ENCODE measurements at regions not wholly inside any gene's neighbourhood (a gene's known extent, or its start where the extent isn't known, plus 50 kb on each side); places are given as distances from the start of the nearest gene placed in this dataset.

DNA sequence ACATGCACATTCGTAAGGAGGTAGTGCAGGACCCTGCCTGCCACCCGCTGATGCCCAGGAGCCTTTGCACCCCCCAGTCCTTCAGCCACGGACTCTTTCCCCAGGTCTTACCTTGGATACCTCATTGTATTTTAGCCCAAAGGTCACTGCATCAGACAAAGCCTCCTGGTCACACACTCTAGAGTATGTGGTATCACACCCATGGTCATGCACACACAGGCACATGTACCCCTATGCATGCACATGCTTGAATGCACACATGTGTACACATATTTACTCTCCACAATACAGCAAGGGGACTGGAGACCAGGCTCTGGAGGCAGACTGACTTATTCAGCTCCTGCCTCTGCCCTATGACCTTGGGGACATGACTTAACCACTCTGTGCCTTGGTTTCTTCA is 357.5 kb downstream of the C16orf95 start:
- no peak for DNase-seq (ENCODE audit: low spot score)

DNA sequence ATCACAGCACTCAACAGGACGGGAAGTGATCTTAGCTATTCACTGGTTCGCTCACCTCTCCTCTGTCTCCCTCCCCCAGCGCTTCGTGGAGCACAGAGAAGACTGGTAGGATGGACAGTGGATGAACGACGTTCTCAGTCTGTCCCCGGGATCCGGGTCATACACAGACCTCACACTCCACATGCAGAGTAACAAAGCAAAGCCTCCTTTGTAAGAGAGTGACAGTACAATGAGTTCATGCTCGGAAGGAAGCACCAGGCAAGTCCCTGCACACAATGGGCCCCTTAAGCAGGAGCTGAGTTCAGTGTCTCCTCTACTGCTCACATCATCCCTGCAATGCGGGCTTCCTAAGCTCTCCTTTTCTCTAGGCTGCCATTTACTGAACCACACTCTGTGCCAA is 356.9 kb downstream of the C16orf95 start:
- DNase-seq (ENCODE audit: low spot score): no peak

DNA sequence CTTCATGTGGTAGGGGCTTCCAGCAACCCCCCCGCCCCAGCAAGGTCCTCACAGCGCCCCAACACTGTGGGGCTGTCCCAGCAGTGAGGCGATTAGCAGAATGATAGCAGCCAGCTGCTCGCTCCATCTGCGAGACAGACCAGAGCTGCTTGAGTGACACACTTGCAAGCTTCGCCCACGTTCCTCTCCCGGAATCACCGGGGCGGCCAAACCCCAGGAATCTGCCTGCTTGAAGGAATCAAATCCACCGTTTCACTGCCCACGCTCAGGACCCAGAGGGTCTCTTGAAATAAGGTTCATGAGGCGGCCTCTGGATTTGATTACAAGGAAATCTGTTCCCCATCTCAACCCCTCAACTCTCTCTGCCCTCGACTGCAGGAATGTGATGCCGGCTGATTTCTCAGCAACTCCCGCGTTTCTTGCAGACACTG is 356.0 kb downstream of the C16orf95 start:
- no peak for DNase-seq (ENCODE audit: low spot score)

DNA sequence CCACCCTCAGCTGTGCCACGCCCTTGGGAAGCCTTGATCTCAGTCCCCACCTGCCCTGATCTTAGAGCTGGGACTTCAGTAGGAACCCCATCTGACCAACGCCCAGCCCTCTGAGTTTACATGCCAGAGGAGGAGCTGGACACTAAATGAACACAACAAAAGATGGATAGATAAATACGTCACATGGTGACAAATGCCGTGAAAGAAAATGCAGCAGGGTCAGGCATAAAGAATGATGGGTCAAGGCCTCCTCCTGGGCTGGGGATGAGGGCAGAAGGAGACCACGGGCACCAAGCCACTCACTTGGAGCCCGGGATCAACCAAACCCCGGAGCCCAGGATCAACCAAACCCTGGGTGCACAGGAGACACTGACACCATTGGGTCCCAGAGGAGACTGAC is 354.9 kb downstream of the C16orf95 start:
- no peak for DNase-seq (ENCODE audit: low spot score)

DNA sequence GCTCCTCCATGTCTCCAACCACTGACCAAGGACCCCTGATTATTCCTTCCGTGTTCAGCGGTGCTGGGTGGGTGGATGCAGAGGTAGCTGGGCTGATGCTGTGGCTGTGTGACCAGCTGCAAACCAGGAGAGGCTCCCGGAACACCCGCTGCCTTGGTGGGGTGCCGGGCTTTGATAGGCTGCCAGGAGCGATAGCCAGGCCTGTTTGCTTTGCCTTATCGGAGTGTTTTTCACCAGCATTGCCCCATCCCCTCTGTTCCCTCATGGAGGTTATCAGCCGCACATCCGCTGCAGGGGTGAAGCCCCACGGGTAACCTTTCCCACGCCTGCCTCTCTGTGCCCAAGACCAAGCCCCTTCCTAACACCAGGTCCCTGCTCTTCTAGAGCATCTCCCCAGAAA is 354.3 kb downstream of the C16orf95 start:
- DNase-seq (ENCODE audit: low spot score): no peak

DNA sequence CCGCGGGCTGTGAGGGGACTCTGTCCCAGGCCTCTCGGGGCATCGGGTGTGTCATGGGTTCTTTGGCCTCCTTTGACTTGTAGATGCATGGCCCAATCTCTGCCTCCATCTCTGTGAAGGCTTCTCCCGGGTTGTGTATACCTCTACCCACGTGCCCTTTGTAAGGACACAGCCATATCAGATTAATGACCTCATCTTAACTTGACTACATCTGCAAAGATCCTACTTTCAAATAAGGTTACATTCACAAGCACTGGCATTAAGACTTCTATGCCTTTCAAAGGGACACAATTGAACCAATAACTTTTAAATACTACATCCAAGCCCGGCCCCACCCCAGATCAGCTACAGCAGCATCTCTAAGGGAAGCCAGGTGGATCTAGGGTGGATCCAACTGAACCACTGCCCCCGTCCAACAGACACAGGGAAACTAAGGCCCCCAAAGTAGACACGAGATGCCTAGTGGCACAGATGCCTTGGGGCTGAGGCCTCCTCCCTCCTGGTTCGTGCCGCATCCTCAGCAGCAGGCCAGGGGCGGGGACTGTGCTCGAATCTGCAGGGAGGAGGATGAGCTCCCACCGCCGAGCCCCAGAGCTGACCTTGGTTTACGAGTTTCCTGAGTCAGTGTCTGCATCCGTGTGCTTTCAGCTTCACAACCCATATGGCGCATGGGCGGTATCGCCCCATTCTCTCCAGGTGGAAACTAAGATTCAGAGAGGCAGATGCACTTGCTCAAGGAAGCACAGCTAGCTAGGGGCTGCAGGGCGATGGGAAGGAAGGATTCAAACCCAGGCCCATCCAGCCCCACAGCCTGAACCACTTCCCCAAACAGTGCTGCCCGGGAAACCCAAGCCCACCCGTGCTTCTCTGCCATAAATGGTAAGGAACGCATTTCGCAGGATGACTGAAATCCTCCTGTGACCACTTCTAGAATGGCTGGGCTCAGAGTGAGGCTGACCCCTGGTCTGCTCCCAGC is 353.3 kb downstream of the C16orf95 start:
- no peak for DNase-seq (ENCODE audit: low spot score)

DNA sequence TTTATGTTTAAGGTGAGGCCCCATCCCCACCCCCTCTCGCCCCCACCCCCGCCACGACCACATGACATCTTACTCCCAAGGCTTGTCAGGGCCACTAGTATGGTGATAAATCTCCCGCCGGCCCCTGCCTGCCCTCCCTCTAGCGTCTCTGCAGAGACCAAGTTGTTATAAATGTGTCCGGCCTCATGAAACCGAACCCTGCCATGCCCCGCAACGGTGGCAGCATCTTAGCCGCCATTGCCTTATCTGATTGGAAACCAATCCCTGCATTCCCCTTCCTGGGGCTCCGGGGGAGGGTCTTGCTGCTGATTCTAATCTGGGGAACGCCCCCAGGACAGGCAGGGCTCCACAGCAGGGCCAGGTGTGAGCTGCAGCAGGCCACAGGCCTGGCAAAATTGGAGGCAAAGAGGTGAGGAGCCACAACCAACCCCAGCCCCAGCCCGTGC is 352.4 kb downstream of the C16orf95 start:
- DNase-seq (ENCODE audit: low spot score): no peak

DNA sequence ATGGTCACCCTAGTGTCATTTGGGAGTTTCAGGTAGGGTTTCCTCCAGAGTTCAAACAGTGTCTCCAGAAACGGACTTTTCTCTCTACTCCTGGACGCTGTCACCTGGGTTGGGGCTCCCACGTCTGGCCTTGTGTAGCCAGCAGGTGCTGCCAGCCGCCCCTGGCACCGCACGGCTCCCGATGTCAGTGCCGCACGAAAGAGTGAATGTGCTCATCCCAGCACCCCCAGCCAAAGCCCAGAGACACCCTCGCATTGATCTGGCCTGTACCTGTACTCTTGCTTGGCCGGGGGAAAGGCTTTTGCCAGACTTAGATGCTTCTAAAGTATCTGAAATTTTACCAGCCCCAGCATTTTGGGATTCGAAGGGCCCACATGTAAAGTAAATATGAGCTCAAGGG is 351.9 kb downstream of the C16orf95 start:
- DNase-seq (ENCODE audit: low spot score): no peak

DNA sequence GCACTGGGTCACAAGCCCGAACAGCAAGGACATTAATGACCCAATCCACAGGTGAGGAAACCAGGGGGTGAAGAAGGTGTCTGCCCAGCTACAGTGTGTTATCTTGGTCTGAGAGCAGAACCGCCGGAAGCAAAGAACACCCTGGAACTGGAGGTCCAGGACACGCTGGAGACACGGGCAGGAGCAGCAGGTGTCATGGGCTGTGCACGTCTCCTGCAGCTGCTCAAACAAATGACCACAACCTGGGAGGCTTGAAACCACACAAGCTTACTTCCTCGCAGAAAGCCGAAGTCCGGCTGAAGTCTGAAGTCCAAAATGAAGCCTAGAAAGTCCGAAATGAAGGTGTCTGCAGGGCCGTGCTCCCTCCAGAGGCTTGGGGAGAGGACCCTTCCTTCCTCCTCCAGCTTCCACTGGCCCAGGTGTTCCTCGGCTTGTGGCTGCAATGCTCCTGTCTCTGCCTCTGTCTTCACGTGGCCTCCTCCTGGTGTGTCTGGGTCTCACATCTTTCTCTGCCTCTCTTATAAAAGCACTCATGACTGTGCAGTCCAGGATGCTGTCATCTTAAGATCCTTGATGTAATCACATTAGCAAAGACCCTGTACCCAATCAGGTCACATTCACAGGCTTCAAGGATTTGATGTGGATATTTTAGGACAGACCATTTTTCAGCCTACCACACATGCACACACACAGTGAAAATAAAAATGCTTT is 351.2 kb downstream of the C16orf95 start:
- no peak for DNase-seq (ENCODE audit: low spot score)

DNA sequence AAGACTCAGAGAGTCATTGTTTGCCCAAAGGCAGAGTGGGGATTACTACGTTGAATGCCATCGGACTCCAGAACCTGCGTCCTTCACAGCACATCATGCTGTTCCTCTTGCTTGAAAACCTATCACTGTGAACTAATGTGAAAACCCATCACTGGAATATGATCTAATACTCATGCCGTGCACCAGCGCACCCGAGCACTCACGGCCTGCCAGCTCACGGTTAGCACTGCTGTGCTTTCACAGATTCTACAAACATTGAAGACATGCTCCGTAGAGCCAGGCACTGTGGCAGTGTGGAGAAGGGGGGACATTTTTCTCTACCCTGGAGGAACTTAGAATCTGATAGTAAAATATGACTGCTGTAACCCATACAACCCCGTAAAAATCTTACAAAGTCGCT is 350.4 kb downstream of the C16orf95 start:
- no peak for DNase-seq (ENCODE audit: low spot score)

DNA sequence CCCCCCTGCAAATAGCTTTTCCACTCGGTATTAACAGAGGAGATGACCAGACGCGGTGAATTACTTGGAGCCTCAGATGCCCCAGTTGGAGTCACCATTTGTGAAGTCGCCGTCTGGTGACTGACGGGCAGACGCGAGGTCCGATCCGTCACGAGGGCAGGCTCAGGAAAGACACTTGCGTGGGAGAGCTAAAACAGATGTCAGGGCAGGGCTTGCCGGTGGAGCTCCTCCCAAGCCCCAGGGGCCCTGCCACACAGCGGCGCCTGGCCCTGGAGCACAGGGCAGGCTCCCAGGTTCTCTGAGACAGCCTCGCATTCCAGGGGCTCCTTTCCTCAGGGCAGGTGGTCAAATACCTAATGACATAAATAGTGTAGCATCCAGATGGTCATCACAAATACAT is 348.3 kb downstream of the C16orf95 start:
- DNase-seq (ENCODE audit: low spot score): no peak

DNA sequence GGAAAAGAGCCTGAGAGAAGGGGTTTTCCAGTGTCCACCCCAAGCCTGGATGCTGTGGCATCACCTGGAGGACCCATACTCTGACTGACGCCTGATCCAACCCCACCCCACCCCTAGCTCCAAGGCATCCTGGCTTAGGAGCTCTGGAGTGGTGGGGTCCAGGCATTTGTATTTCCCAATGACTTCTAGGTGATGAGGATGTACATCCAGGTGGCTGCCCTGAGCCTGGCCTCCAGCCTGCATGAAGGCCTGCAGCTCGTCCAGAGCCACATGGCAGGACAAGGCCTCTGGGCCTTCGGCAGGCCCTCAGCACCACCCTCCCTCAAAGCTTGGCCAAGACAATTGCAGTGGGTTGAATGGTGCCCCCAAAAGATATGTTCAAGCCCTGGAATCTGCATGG is 347.5 kb downstream of the C16orf95 start:
- no peak for DNase-seq (ENCODE audit: low spot score)

DNA sequence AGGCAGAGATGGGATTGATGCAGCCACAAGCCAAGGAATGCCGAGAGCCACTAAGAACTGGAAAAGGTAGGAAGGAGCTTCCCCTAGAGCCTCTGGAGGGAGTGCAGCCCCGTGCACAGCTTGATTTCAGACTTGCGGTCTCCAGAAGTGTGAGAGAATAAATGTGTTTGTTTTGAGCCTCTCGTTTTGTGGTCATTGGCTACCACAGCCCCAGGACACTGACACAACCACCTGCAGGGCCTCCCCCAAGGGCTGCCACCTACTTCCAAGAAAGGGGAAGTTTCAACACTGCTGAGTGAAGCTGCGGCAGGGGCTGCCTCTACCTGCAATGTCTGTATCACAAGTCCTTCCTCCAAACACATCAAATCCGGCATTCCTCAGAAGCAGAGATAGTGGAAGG is 346.9 kb downstream of the C16orf95 start:
- DNase-seq (ENCODE audit: low spot score): no peak

DNA sequence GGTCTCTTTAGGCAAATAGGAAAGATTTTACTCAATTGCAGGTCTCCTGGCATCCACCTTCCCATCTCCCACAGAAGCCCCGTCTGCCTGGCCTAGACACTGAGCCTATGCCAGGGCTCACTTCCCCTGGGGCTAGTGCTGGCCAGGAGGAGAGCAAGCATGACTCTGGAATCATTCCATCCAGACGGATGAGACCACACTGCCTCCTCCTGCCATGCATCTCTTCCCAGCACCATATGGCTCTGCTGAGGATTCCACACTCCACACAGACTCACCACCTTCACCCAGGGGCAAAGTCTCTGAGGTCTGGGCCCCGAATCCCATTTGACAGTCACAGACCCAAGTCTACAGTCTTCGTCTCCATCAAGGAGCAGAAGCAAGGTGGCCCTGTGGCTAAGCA is 346.5 kb downstream of the C16orf95 start:
- no peak for DNase-seq (ENCODE audit: low spot score)

DNA sequence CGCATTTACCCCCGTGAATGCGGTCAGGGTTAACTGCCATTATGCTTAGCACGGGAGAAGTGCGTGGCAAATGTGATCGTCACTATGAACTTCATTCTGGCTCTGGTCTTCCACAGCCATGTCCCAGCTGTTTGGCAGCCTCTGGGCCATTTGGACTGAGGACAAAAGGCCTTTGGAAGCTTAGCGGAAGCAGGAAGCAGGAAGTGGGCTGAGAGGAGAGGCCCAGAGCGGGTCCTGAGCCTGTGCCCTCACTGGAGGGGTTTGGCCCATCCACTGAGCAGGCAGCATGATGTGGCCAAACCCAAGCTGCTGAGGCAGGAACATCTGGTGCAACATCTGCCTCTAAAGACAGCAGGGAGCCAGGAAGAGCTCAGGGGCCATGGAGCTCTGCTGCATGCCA is 345.9 kb downstream of the C16orf95 start:
- DNase-seq (ENCODE audit: low spot score): no peak

DNA sequence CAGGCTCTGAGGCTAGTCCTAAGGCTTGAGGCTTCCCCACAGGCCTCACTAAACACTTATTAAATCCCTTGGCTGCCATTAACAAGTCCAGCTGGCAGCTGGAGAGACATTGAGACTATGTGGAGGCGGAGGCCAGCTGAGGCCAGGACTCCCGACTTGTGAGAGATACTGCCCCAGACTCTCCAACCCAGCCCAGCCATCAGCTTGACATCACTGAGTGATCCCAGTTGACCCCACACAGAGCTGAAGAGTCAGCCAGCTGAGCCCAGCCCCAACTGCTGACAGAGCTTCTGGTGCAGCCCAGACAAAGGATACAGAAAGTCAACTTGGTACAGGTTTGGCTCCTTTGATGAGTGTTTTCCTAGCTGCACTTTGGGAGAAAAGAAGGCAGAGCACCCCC is 343.1 kb downstream of the C16orf95 start:
- no peak for DNase-seq (ENCODE audit: low spot score)

DNA sequence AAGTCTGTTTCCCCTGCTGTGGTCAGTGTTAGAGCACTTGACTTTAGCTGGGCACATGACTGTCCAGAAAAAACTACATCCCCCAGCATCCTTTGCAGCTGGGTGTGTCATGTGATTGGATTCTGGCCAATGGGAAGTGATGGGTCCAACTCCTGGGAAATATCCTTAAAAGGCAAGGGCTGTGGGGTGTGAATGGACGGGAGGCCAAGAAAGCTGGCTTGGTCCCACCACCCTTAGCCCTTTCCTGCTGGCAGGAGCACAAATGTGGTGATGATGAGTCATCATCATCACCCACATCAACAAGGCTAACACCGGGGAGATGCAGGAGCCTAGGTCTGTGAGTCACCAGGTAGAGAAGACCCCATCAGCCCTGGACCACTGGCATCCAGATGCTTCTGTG is 341.7 kb downstream of the C16orf95 start:
- DNase-seq (ENCODE audit: low spot score): no peak

DNA sequence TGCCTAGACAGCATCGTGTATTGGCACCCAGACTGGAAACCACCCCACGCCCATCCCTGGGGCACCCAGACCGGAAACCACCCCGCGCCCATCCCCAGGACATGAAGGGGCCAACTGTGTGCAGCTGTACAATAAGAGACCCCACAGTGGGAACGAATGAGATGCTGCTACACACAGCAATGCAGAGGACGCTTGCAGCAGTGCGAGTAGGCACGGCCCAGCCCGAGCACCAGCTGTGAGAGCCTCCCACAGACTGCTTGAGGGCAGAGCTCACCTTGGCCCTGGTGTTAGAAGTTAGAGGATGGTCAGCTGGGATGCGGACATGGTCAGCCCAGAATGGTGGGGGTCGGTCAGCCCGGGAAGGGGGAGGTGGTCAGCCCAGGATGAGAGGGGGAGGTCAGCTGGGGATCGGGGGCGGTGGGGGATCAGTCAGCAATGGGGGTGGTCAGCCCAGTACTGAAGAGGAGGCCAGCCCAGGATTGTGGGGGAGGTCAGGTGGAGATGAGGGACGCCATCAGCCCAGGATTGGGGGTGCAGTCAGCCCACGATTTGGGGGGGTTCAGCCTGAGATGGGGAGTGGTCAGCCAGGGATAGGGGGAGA is 340.0 kb downstream of the C16orf95 start:
- no peak for DNase-seq (ENCODE audit: low spot score)

DNA sequence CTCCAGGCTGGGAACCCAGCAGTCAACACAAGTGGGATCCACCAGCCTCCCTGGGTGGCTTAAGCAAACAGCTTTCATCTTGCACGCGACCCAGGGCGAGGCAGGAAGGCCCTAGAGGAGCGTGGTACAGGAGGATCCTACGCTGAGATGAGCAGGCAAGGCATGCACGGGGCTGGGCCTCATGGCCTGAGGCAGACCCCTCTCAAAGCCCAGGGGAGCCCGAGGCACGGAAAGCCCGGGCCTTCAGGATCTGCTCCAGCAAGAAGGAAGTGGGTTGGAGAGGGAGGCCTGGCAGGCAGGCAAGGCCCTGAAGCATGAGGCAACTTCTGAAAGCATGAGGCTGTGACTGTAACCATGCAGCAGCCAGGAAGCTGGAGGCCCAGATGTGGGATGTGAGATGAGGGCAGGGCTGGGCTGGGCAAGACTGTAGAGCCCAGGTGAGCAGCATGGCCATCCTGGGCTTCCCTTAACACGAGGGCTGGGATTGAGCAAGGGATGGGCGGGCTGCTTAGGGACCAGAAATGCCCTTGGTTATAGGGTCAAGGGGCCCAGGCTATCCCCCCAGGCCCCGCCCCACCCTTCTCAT is 338.7 kb downstream of the C16orf95 start:
- DNase-seq (ENCODE audit: low spot score): no peak

DNA sequence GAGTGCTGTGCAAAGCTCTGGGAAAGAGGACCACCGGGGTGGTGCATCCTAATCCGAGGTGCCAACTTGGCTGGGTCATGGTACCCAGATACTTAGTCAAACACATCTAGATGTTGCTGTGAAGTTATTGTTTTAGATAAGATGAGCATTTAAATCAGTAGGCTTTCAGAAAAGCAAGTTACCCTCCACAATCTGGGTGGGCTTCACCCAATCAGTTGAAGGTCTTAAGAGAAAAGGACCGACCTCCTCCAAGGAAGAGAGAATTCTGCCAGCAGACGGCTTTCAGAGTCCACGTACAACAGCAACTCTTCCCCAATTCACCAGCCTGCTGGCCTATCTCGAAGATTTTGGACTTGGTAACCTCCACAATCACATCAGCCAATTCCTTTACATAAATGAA is 338.1 kb downstream of the C16orf95 start:
- DNase-seq (ENCODE audit: low spot score): no peak

DNA sequence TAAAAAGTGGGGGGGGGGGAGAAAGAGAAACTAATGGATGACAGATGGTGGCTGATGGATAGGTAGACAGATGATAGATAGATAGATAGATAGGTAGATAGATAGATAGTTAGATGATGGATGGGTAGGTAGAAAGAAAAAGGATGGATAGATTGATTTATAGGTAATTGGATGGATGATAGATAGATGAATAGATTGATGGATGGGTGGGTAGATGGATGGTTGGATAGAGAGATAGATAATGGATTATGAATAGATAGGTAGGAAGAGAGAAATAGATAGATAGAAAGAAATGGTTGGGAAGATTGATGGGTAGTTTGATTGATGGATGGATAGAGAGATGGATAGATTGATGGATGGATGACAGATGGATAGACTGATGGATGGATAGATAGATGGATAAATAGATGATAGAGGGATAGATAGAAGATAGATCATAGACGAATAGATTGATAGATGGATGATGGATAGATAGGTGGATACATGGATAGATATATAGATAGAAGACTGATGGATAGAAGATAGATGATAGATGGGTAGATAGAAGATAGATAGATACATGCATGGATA is 337.1 kb downstream of the C16orf95 start:
- DNase-seq (ENCODE audit: low spot score): no peak

DNA sequence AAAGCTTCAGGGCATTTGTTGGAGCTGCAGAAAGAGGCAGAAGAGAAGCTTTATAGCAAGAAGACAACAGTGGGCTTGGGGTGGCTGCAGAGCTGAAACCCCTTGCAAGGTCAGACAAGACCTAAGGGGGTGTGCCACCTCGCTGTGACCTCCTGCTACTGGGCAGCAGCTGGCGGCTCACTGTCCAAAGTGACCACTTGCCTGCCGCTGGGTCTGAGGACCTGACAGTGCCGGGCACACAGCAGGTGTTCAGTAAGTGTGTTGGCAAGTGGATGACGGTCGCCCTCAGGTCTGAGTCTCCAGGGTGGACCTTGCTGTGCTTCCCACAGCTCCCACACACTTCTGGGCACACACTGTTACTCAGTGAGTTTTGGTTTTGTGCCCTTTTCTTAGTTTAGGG is 336.5 kb downstream of the C16orf95 start:
- no peak for DNase-seq (ENCODE audit: low spot score)

DNA sequence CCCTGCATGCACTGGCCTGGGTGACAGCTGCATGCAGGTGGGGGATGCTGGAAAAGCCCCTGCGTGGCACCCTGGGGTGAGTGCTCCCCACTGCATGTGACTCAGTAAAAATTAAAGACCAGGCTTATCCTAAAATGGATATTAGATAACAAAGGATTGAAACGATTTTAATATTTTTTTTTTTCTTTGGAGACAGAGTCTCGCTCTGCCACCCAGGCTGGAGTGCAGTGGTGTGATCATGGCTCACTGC is 334.9 kb downstream of the C16orf95 start:
- DNase-seq (ENCODE audit: low spot score): no peak
